BLaER1 treated with 17β-estradiol and CSF1 and Interleukin-3, amounts not matched to agents 10 nM and 100 nM (cell line): ENCODE measurements at regions not wholly inside any gene's neighbourhood (a gene's known extent, or its start where the extent isn't known, plus 50 kb on each side); places are given as distances from the start of the nearest gene placed in this dataset.
"Not testable (repeated sequence)": the region's sequence is repeated elsewhere in the genome, so short reads cannot be mapped to it uniquely, and the experiment has no call there.

Source experiments
- H3K27ac ChIP-seq, 11 experiments: shearing (Covaris generic); formaldehyde crosslinking; 2 replicates each; pipeline ENCODE4 v1.8.1; 2022
- H3K27me3 ChIP-seq, 11 experiments: shearing (Covaris generic); formaldehyde crosslinking; 2 replicates each; pipeline ENCODE4 v1.8.1; 2022
- H3K36me3 ChIP-seq, 11 experiments: shearing (Covaris generic); formaldehyde crosslinking; 2 replicates each; pipeline ENCODE4 v1.8.1; 2022
- H3K4me1 ChIP-seq, 10 experiments: shearing (Covaris generic); formaldehyde crosslinking; 2 replicates each; pipeline ENCODE4 v1.8.1; 2022
- H3K4me2 ChIP-seq, 11 experiments: shearing (Covaris generic); formaldehyde crosslinking; 2 replicates each; pipeline ENCODE4 v1.8.1; 2022
- H3K4me3 ChIP-seq, 10 experiments: shearing (Covaris generic); formaldehyde crosslinking; 2 replicates each; pipeline ENCODE4 v1.8.1; 2022
- H3K9ac ChIP-seq, 11 experiments: shearing (Covaris generic); formaldehyde crosslinking; 2 replicates each; pipeline ENCODE4 v1.8.1; 2022
- H3K9me3 ChIP-seq, 11 experiments: shearing (Covaris generic); formaldehyde crosslinking; replicated peaks in 1 of 11; 2 replicates each; pipeline ENCODE4 v1.8.1; 2022
- H4K20me1 ChIP-seq, 11 experiments: shearing (Covaris generic); formaldehyde crosslinking; 2 replicates each; pipeline ENCODE4 v1.8.1; 2022
- Cebpa-rat ChIP-seq, 11 experiments: shearing (Covaris generic); IDR thresholded peaks; 2 replicates each; pipeline ENCODE4 v1.8.1; 2022

DNA sequence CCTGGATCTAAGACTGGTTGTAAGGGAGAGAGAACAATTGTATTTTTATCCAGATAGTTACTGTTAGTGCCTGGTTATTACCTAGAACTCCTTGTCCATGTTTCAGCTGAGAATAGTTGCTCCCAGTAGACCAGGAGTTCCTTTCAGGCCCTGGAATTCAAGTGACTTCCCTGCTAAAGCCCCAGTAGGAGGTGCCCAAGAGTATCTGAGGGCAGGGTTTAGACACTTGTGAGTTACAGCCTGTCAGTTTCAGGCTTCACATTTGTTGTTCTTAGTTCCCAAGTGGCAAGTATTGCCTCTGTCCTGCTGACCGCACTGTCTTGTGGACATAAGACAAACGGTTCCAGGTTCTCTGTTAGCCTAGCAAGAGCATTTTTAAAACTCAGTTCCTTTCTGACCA lies 743.9 kb upstream of the SEMA6A start:
- no peak overlapping the region for H3K4me3 ChIP-seq
- H3K9ac ChIP-seq: no peak overlapping the region
- H3K36me3 ChIP-seq: no peaks in the 10 kb centered on the region

DNA sequence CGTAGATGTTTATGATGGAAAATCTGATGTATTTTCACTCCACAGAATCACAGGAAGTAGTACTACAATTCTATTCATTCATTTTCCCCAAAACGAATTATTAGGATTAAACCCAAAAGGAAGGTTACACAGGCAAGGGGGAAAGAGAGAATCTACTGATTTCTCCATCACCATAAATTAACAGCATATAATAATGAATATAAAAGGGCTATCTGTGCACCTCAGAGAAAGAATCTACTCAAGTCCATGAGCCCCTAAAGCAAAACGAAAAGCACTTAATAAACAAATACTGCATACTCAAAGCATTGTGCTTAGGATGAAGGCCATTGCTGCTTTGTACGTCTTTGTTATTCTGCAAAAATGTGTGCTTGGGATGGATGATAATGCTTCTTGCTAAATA lies 740.5 kb upstream of the SEMA6A start:
- H3K36me3 ChIP-seq: no peaks in the 10 kb centered on the region
- no peak for TF ChIP-seq Cebpa-rat (IDR thresholded peaks at IDR 0.05)
- H3K4me3 ChIP-seq: no peak overlapping the region
- H3K9me3 ChIP-seq: no peaks in the 10 kb centered on the region
- no peaks in the 10 kb centered on the region for H3K27me3 ChIP-seq
- H3K4me1 ChIP-seq: no peaks in the 10 kb centered on the region
- H4K20me1 ChIP-seq: no peaks in the 10 kb centered on the region
- H3K9ac ChIP-seq: no peak overlapping the region
- H3K4me2 ChIP-seq: no peak overlapping the region
- no peak overlapping the region for H3K27ac ChIP-seq

More for the DNA sequence above, 743.9 kb upstream of the SEMA6A start:
- no peak for TF ChIP-seq Cebpa-rat (IDR thresholded peaks at IDR 0.05)
- no peaks in the 10 kb centered on the region for H3K4me1 ChIP-seq
- no peaks in the 10 kb centered on the region for H4K20me1 ChIP-seq
- no peak overlapping the region for H3K27ac ChIP-seq
- no peak overlapping the region for H3K4me2 ChIP-seq
- H3K27me3 ChIP-seq: no peaks in the 10 kb centered on the region
- no peaks in the 10 kb centered on the region for H3K9me3 ChIP-seq

GRCh38 chr5:117304512-117305107 lies 730.0 kb upstream of the SEMA6A start:
- not testable (repeated sequence) for H3K4me1 ChIP-seq, H3K9me3 ChIP-seq, H3K27ac ChIP-seq, H3K9ac ChIP-seq, H4K20me1 ChIP-seq, H3K4me2 ChIP-seq, H3K27me3 ChIP-seq, H3K4me3 ChIP-seq, H3K36me3 ChIP-seq

GRCh38 chr5:117302949-117303348 lies 728.3 kb upstream of the SEMA6A start:
- Histone ChIP-seq H3K9me3 (no peaks in the 10 kb centered on the region), H3K36me3 (no peaks in the 10 kb centered on the region), H3K4me3 (no peak overlapping the region), H3K9ac (no peak overlapping the region), H4K20me1 (no peaks in the 10 kb centered on the region), H3K4me2 (no peak overlapping the region), H3K27me3 (no peaks in the 10 kb centered on the region), H3K4me1 (peaks cover 11 to 13% (median 12%) of the 10 kb centered on the region in 10 experiments), H3K27ac (no peak overlapping the region)
- no peak for TF ChIP-seq Cebpa-rat (IDR thresholded peaks at IDR 0.05)

DNA sequence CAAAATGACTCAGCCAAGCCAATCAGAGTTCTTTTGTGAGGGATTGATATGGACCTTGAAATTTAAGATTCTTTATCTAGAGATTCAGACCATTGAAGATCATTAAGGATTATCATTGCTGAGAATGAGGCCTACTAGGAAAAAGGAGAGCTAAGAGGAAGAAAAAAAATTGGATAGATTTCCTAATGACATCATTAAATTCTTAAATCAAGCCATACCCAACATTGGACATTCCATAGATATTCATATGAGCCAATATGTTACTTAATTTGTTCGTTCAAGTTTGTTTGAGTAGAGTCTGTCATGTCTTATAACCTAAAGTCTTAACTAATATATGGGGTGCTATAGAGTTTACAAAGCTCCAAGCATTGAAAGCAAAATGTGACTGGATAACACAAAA lies 727.9 kb upstream of the SEMA6A start:
- H3K27me3 ChIP-seq: peaks cover 0 to 3% (median 0%) of the 10 kb centered on the region in 11 experiments; a peak in 2 of 22 replicates
- H3K9me3 ChIP-seq: no peaks in the 10 kb centered on the region
- H3K4me3 ChIP-seq: no peak overlapping the region
- peaks cover 11 to 17% (median 16%) of the 10 kb centered on the region in 10 experiments for H3K4me1 ChIP-seq
- H3K4me2 ChIP-seq: no peak overlapping the region
- H3K27ac ChIP-seq: no peak overlapping the region
- no peak overlapping the region for H3K9ac ChIP-seq
- H3K36me3 ChIP-seq: no peaks in the 10 kb centered on the region
- TF ChIP-seq Cebpa-rat (IDR thresholded peaks at IDR 0.05): no peak
- H4K20me1 ChIP-seq: no peaks in the 10 kb centered on the region

GRCh38 chr5:117299936-117300328 lies 725.3 kb upstream of the SEMA6A start:
- no peak for TF ChIP-seq Cebpa-rat (IDR thresholded peaks at IDR 0.05)
- no peaks in the 10 kb centered on the region for H4K20me1 ChIP-seq
- no peak overlapping the region for H3K4me2 ChIP-seq
- H3K9ac ChIP-seq: no peak overlapping the region
- H3K27ac ChIP-seq: no peak overlapping the region
- H3K27me3 ChIP-seq: peaks cover 0 to 12% (median 0%) of the 10 kb centered on the region in 11 experiments; a peak in 3 of 22 replicates
- peaks cover 11 to 18% (median 16%) of the 10 kb centered on the region in 10 experiments for H3K4me1 ChIP-seq
- peaks cover 0 to 5% (median 0%) of the 10 kb centered on the region in 11 experiments; a peak in 3 of 22 replicates for H3K9me3 ChIP-seq
- H3K4me3 ChIP-seq: no peak overlapping the region
- no peaks in the 10 kb centered on the region for H3K36me3 ChIP-seq

GRCh38 chr5:117299224-117299935 lies 724.8 kb upstream of the SEMA6A start:
- no peak overlapping the region for H3K9ac ChIP-seq
- H3K4me2 ChIP-seq: peak overlapping the region in 6 of 11 experiments; percentile 57 to 78 (median 66); a peak in 10 of 22 replicates
- H3K27me3 ChIP-seq: peaks cover 0 to 12% (median 0%) of the 10 kb centered on the region in 11 experiments; a peak in 3 of 22 replicates
- no peak for TF ChIP-seq Cebpa-rat (IDR thresholded peaks at IDR 0.05)
- H3K36me3 ChIP-seq: no peaks in the 10 kb centered on the region
- H4K20me1 ChIP-seq: no peaks in the 10 kb centered on the region
- peaks cover 11 to 18% (median 16%) of the 10 kb centered on the region in 10 experiments for H3K4me1 ChIP-seq
- H3K27ac ChIP-seq: no peak overlapping the region
- H3K9me3 ChIP-seq: peaks cover 0 to 10% (median 5%) of the 10 kb centered on the region in 11 experiments; a peak in 13 of 22 replicates
- H3K4me3 ChIP-seq: no peak overlapping the region

DNA sequence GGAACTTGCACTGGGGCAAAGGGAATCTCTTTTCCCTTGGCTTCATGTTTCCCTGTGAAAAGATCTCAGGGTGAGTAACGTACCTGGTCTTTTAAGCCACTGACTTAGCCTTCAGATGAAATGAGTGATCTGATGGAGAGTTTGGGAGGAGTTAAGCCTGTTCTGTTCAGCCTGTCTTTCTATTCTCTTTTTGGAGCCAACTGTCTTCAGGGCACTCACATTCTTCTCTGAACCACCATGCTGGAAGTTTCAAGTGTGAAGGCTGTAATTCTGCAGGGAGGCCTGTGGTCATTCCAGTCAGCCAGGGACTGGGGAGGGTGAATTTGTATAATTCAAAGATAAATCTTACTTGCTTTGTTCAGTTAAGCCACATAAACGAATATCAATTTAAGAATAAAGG lies 722.2 kb upstream of the SEMA6A start:
- H3K9me3 ChIP-seq: peaks cover 5 to 18% (median 10%) of the 10 kb centered on the region in 11 experiments; a peak in 14 of 22 replicates
- H3K27me3 ChIP-seq: peaks cover 0 to 12% (median 0%) of the 10 kb centered on the region in 11 experiments; a peak in 3 of 22 replicates
- H3K9ac ChIP-seq: no peak overlapping the region
- no peak overlapping the region for H3K27ac ChIP-seq
- H3K36me3 ChIP-seq: no peaks in the 10 kb centered on the region
- no peak overlapping the region for H3K4me2 ChIP-seq
- no peaks in the 10 kb centered on the region for H4K20me1 ChIP-seq
- TF ChIP-seq Cebpa-rat (IDR thresholded peaks at IDR 0.05): no peak
- H3K4me1 ChIP-seq: peaks cover 11 to 18% (median 16%) of the 10 kb centered on the region in 10 experiments
- no peak overlapping the region for H3K4me3 ChIP-seq

DNA sequence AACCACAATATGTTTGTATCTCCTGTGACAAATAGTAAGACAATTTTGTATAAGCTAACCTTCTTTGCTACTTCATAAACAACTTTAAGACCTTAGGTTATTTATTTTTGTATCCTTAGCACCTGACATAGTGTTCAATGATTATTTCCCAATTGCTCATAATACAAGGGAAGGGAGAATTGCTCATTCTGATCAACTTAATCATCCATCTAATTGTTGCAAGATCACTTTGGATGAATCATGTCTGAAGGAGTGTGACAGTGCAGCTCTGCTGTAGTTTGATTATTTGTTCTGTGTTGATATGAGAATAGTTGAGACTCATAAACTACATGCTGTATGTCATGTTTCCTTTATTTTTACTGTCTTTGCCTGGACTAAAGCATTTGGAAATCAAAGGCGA lies 721.3 kb upstream of the SEMA6A start:
- Histone ChIP-seq H3K9me3 (peaks cover 5 to 18% (median 10%) of the 10 kb centered on the region in 11 experiments; a peak in 14 of 22 replicates), H3K4me2 (no peak overlapping the region)
- no peak for TF ChIP-seq Cebpa-rat (IDR thresholded peaks at IDR 0.05)

More for the DNA sequence above, 721.3 kb upstream of the SEMA6A start:
- no peak overlapping the region for H3K9ac ChIP-seq
- H3K27me3 ChIP-seq: peaks cover 0 to 12% (median 0%) of the 10 kb centered on the region in 11 experiments; a peak in 3 of 22 replicates
- no peak overlapping the region for H3K4me3 ChIP-seq
- H4K20me1 ChIP-seq: no peaks in the 10 kb centered on the region
- no peak overlapping the region for H3K27ac ChIP-seq
- H3K36me3 ChIP-seq: no peaks in the 10 kb centered on the region
- peaks cover 11 to 18% (median 16%) of the 10 kb centered on the region in 10 experiments for H3K4me1 ChIP-seq
